Neural progenitor cell (in vitro differentiated cells): ENCODE measurements at regions not wholly inside any gene's neighbourhood (a gene's known extent, or its start where the extent isn't known, plus 50 kb on each side); places are given as distances from the start of the nearest gene placed in this dataset.

ENCODE experiments used
- DNase-seq: peaks from one replicate; pipeline ENCODE4 v3.0.0-alpha.2; 2016; ENCODE audit warnings: low spot score
- H2AFZ ChIP-seq: fragments of 200-600 bp; sonication (generic); replicated peaks from 2 replicates; pipeline ENCODE4 v1.6.1; 2016; ENCODE audit warnings: antibody characterized with exemption
- H3F3A ChIP-seq: fragments of 200-600 bp; sonication (generic); 2 replicates; pipeline ENCODE4 v1.6.1; 2016; ENCODE audit warnings: antibody characterized with exemption, low read depth
- H3K27ac ChIP-seq: fragments of 200-600 bp; sonication (generic); 2 replicates; pipeline ENCODE4 v1.5.1; 2016; ENCODE audit warnings: mild to moderate bottlenecking
- H3K27me3 ChIP-seq: fragments of 200-600 bp; sonication (generic); 2 replicates; pipeline ENCODE4 v1.6.1; 2016; ENCODE audit warnings: mild to moderate bottlenecking, moderate library complexity
- H3K36me3 ChIP-seq: fragments of 200-600 bp; sonication (generic); 2 replicates; pipeline ENCODE4 v1.5.1; 2016
- H3K4me1 ChIP-seq: fragments of 200-600 bp; sonication (generic); 2 replicates; pipeline ENCODE4 v1.6.1; 2016; ENCODE audit warnings: mixed run types
- H3K4me2 ChIP-seq: fragments of 200-600 bp; sonication (generic); 2 replicates; pipeline ENCODE4 v1.6.1; 2016
- H3K4me3 ChIP-seq: fragments of 200-600 bp; sonication (generic); 2 replicates; pipeline ENCODE4 v1.5.1; 2016
- H3K79me2 ChIP-seq: fragments of 200-600 bp; sonication (generic); 2 replicates; pipeline ENCODE4 v1.6.1; 2016; ENCODE audit warnings: low read depth
- H3K9ac ChIP-seq: fragments of 200-600 bp; sonication (generic); 2 replicates; pipeline ENCODE4 v1.6.1; 2016
- H3K9me3 ChIP-seq: fragments of 200-600 bp; sonication (generic); 2 replicates; pipeline ENCODE4 v1.5.1; 2016; ENCODE audit warnings: low read depth
- H4K20me1 ChIP-seq: fragments of 200-600 bp; sonication (generic); 2 replicates; pipeline ENCODE4 v1.6.1; 2016; ENCODE audit warnings: low read depth
- H3K27ac Mint-ChIP-seq: 3 replicates; pipeline ENCODE4 v1.8.0; 2021; ENCODE audit warnings: mixed read lengths
- H3K27me3 Mint-ChIP-seq: 2 replicates; pipeline ENCODE4 v1.8.0; 2022; ENCODE audit warnings: low read depth, mild to moderate bottlenecking, inconsistent platforms, moderate library complexity, mixed read lengths; ENCODE audit not compliant: insufficient read depth
- H3K36me3 Mint-ChIP-seq: 3 replicates; pipeline ENCODE4 v1.8.0; 2021; ENCODE audit warnings: mixed read lengths
- H3K4me1 Mint-ChIP-seq: 3 replicates; pipeline ENCODE4 v1.8.0; 2021; ENCODE audit warnings: mixed read lengths
- H3K4me3 Mint-ChIP-seq: 3 replicates; pipeline ENCODE4 v1.8.0; 2021; ENCODE audit warnings: mild to moderate bottlenecking, moderate library complexity, mixed read lengths
- H3K9me3 Mint-ChIP-seq: 3 replicates; pipeline ENCODE4 v1.8.0; 2020; ENCODE audit warnings: mixed read lengths
- EZH2 ChIP-seq: fragments of 200-600 bp; sonication (generic); IDR thresholded peaks from 2 replicates; pipeline ENCODE4 v1.6.1; 2017; ENCODE audit warnings: antibody characterized with exemption, mild to moderate bottlenecking, moderate library complexity
- EZH2phosphoT487 ChIP-seq: fragments of 200-600 bp; sonication (generic); IDR thresholded peaks from 2 replicates; pipeline ENCODE4 v1.6.1; 2017; ENCODE audit warnings: antibody characterized with exemption
- TF ChIP-seq, protein P1 (sequence below): fragments of 200-600 bp; sonication (generic); IDR thresholded peaks from 2 replicates; pipeline ENCODE4 v1.5.1; 2017; ENCODE audit warnings: antibody characterized with exemption, mild to moderate bottlenecking

GRCh38 chr15:95279277-95280019 is 1048.1 kb downstream of the MCTP2 start:
- H3K36me3 ChIP-seq, result no peaks in the 10 kb centered on the region
- no peaks in the 10 kb centered on the region for H3K36me3 Mint-ChIP-seq
- H3K4me1 ChIP-seq, result peaks cover 19% of the 10 kb centered on the region
- H3K4me3 Mint-ChIP-seq, result no peak overlapping the region
- H3K79me2 ChIP-seq, result no peaks in the 10 kb centered on the region
- H3K4me3 ChIP-seq, result no peak overlapping the region
- H2AFZ ChIP-seq, result no peak overlapping the region
- no peaks in the 10 kb centered on the region for H3K27me3 ChIP-seq
- no peak for TF ChIP-seq EZH2phosphoT487
- TF ChIP-seq, protein P1, sequence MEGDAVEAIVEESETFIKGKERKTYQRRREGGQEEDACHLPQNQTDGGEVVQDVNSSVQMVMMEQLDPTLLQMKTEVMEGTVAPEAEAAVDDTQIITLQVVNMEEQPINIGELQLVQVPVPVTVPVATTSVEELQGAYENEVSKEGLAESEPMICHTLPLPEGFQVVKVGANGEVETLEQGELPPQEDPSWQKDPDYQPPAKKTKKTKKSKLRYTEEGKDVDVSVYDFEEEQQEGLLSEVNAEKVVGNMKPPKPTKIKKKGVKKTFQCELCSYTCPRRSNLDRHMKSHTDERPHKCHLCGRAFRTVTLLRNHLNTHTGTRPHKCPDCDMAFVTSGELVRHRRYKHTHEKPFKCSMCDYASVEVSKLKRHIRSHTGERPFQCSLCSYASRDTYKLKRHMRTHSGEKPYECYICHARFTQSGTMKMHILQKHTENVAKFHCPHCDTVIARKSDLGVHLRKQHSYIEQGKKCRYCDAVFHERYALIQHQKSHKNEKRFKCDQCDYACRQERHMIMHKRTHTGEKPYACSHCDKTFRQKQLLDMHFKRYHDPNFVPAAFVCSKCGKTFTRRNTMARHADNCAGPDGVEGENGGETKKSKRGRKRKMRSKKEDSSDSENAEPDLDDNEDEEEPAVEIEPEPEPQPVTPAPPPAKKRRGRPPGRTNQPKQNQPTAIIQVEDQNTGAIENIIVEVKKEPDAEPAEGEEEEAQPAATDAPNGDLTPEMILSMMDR, result no peak
- no peak for TF ChIP-seq EZH2
- H3K27ac Mint-ChIP-seq, result no peak overlapping the region
- peaks cover 3% of the 10 kb centered on the region for H3K27me3 Mint-ChIP-seq
- peaks cover 20% of the 10 kb centered on the region for H3K4me1 Mint-ChIP-seq
- no peaks in the 10 kb centered on the region for H4K20me1 ChIP-seq
- no peaks in the 10 kb centered on the region for H3K9me3 Mint-ChIP-seq
- no peaks in the 10 kb centered on the region for H3K9me3 ChIP-seq
- no peak for DNase-seq
- H3K4me2 ChIP-seq, result no peak overlapping the region
- peaks cover 5% of the 10 kb centered on the region for H3F3A ChIP-seq
- H3K27ac ChIP-seq, result no peak overlapping the region
- no peak overlapping the region for H3K9ac ChIP-seq

- H3K27me3 ChIP-seq, result no peaks in the 10 kb centered on the region
- H3K79me2 ChIP-seq, result no peaks in the 10 kb centered on the region
- no peak overlapping the region for H3K4me3 Mint-ChIP-seq
- H3K9me3 ChIP-seq, result no peaks in the 10 kb centered on the region
- no peak for DNase-seq
- peaks cover 18% of the 10 kb centered on the region for H3F3A ChIP-seq
- H3K27me3 Mint-ChIP-seq, result no peaks in the 10 kb centered on the region
- H4K20me1 ChIP-seq, result no peaks in the 10 kb centered on the region
- no peaks in the 10 kb centered on the region for H3K36me3 ChIP-seq
- no peak overlapping the region for H3K27ac ChIP-seq
- H3K36me3 Mint-ChIP-seq, result no peaks in the 10 kb centered on the region
- peaks cover 33% of the 10 kb centered on the region for H3K4me1 Mint-ChIP-seq
- no peaks in the 10 kb centered on the region for H3K9me3 Mint-ChIP-seq
- H3K4me3 ChIP-seq, result no peak overlapping the region
- TF ChIP-seq, protein P1, result no peak
- TF ChIP-seq EZH2 (no peak), EZH2phosphoT487 (no peak)
- H3K4me1 ChIP-seq, result peaks cover 31% of the 10 kb centered on the region
- H3K9ac ChIP-seq, result no peak overlapping the region
- no peak overlapping the region for H2AFZ ChIP-seq
- H3K27ac Mint-ChIP-seq, result no peak overlapping the region
- H3K4me2 ChIP-seq, result no peak overlapping the region
Observed at GRCh38 chr15:95280711-95281110, 1049.3 kb downstream of the MCTP2 start.

DNA sequence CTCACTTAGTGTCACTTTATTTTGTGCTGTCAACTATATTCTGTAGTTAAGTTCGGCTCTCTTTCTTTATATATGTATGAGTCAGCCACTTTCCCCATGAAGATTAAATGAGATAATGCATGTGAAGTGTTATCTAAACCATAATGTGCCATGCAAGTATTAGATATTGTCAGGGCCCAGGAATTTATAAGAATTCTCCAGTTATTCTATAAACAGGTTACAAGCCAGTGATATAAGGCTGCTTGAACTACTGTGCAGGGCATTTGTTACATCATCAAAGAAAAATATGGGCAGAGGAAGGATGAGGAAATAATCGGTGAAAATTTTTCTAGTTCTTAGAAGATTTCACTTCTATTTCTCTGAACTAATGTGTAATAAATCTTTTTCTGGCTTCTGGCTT is 1049.0 kb upstream of the NR2F2 start:
- H3K27ac Mint-ChIP-seq, result no peak overlapping the region
- H3K4me1 Mint-ChIP-seq, result peaks cover 41% of the 10 kb centered on the region

More for the DNA sequence above, 1049.0 kb upstream of the NR2F2 start:
- no peak overlapping the region for H3K27ac ChIP-seq
- H3K36me3 Mint-ChIP-seq, result no peaks in the 10 kb centered on the region
- H3K4me3 ChIP-seq, result no peak overlapping the region
- DNase-seq, result no peak
- H3K79me2 ChIP-seq, result no peaks in the 10 kb centered on the region
- H3K9me3 ChIP-seq, result no peaks in the 10 kb centered on the region
- peaks cover 39% of the 10 kb centered on the region for H3K4me1 ChIP-seq
- H2AFZ ChIP-seq, result no peak overlapping the region
- no peak overlapping the region for H3K9ac ChIP-seq
- H3K27me3 Mint-ChIP-seq, result no peaks in the 10 kb centered on the region
- no peaks in the 10 kb centered on the region for H3K36me3 ChIP-seq
- H4K20me1 ChIP-seq, result no peaks in the 10 kb centered on the region
- no peaks in the 10 kb centered on the region for H3K27me3 ChIP-seq
- TF ChIP-seq, protein P1, result no peak
- no peak for TF ChIP-seq EZH2phosphoT487
- no peak for TF ChIP-seq EZH2
- H3F3A ChIP-seq, result peaks cover 25% of the 10 kb centered on the region
- H3K4me2 ChIP-seq, result no peak overlapping the region
- H3K9me3 Mint-ChIP-seq, result no peaks in the 10 kb centered on the region
- H3K4me3 Mint-ChIP-seq, result no peak overlapping the region
